Fibroblast of gingiva (primary cell): ENCODE measurements at regions not wholly inside any gene's neighbourhood (a gene's known extent, or its start where the extent isn't known, plus 50 kb on each side); places are given as distances from the start of the nearest gene placed in this dataset.
"Not testable (repeated sequence)": the region's sequence is repeated elsewhere in the genome, so short reads cannot be mapped to it uniquely, and the experiment has no call there.

ENCODE experiments used
- DNase-seq: peaks from one replicate; pipeline ENCODE4 v3.0.0-alpha.2; 2011; ENCODE audit warnings: low read depth

DNA sequence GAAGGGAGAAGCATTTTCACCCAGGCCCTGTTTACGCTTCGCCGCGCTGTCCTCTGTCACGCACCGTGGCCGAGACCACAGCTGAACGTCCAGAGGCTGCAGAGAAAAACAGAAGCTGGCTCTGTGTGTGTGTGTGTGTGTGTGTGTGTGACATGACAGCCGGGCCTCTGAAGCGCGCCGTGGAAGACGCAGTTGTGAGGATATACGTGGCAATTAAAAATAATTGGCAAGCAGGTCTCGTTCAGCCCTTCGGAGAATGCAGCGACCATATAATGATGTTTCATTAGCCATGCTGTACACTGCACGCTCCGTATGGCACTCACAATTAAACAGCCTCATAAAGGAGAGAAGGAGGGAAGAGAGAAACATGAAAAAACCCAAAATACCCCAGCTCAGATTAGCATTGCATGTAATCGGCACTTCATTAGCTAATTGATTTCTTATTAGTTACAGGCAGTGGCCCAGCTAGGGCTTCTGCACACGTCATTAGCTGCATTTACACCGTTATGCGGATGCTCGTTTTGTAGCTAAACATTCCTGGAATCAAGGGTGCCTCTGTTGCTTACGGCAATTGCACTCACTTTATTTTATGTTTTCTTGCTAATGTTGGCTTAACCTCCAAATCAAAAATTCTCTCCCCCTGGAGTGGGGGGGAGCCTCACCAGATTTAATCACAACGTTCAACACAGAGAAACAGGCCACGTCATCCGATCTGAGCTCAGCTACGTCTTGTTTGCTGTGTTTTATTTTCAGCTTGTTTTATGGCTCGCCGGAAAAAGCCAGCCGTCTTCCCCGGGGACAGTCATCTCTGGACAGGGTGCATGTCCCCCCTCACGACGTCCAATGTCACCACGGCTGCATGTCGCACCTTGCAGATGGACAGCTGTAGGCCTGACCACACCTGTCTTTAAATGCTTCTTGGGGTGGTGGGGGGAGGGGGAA is 74.6 kb upstream of the SHOX start:
- DNase-seq = no peak

DNA sequence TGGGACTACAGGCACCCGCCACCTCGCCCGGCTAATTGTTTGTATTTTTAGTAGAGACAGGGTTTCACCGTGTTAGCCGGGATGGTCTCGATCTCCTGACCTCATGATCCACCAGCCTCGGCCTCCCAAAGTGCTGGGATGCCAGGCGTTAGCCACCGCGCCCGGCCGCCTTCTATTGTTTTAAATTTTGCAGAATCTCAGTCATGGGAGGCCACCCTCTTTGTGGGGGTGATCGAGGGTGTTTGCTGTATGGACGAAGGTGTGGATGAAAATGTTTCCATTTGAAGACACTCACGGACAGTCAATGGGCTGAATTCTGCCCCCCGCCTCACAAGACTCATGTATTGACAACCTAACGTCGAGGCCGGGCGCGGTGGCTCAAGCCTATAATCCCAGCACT is 73.0 kb upstream of the SHOX start:
- DNase-seq = not testable (repeated sequence)

DNA sequence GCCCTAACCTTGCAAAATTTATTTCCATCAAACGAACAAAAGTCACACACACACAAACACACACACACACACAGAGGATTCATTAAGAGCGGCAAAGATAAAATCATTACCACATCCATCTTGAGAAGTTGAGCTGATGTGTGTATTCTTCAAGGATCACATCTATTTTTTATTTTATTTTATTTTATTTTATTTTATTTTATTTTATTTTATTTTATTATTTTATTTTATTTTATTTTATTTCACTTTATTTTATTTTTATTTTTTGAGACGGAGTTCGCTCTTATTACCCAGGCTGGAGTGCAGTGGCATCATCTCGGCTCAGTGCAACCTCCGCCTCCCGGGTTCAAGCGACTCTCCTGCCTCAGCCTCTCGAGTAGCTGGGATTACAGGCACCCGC is 71.3 kb upstream of the SHOX start:
- DNase-seq = not testable (repeated sequence)

DNA sequence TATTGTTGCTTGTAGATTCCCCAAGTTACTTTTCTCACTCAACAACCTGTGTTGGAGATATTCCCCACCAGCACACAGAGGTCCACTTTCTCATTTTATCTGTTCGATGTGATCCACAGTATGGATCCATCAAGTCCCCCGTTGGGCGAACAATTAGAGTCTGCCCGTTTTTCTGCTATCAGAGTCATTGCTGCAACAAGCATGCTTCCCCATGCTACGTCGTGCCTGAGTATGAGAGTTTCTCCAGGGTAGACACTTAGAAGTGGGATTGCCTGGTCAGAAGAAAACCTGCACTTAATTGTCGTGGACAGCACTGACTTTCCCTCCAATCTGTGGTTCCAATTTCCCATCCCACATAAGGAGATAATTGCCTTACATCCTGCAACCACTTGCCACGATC is 62.7 kb upstream of the SHOX start:
- no peak for DNase-seq

DNA sequence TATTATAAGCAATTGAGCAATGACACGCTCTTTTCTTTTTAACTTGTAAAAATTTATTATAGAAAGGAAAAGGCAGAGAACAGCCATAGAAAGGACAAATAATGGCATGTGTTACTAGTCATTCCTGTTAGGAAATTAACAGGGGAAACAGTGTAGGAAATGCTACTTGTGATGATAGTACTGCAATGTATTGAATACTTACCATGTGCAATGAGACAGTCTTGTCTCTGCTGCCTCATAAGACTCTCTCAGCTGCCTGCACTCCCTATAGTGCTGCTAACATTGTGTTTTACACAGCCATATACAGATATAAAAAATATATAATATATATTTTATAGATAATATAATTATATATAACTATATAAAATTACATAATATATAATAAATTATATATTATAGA is 62.3 kb upstream of the SHOX start:
- no peak for DNase-seq

DNA sequence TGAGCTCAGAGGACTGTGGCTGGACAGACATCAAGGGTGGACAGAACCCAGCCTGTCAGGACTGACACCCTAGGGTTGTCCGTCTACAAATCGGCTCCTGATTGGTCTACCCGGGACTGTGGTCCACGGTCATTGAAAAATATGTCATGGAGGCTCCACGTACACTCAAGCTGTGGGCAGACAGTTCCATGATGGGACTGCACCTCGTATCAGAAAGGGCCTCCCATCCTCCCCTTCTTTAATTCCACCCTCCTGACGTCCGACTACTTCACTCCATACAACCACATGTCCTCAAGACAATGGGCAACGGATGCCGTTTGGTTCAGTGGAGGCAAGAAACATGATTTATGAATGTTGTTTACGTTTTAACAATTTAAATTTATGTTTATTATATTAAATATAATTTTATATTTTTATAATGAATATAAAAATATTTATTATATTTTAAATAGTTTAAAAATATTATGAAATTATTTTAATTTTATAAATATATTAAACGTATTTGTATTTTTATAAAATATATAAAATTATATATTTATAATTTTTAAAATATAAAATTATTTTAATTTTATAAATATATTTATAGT is 58.0 kb upstream of the SHOX start:
- no peak for DNase-seq

DNA sequence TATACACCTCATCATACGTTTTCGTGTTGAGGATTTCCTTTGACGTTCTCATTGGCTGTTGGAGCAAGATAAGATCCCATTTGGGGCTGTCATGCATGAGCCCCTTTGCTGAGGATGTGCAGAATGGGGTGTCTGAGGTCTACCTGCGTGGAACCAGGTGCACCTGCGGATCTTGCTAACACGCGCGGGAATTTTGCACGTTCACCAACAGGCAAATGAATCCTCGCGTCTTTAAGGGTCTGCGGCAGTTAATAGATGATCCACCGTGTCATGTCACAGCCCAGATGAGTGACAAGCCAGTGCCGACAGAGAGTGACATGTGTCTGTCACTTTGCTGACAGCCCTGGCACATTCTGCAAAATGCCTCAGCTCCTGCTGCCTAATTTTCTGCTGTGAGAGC is 56.3 kb upstream of the SHOX start:
- no peak for DNase-seq

DNA sequence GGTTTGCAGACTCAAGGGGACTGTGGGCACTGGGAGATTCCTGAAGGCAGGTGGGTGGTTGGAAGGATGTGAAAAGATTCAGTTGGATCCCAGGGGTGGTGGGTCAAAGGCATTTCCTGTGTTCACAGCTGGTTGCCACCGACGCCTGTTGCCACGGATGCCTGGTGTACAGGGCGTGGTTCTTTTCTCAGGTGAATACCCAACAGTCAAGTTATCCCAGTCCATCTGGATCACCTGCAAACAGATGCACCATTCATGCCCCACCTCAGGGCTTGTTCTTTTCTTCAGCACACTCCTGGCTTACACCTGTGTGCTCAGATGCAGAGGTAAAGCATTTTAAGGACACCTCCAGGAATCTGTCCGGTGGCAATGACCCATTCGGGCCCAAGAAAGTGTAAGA is 55.8 kb upstream of the SHOX start:
- DNase-seq = no peak

DNA sequence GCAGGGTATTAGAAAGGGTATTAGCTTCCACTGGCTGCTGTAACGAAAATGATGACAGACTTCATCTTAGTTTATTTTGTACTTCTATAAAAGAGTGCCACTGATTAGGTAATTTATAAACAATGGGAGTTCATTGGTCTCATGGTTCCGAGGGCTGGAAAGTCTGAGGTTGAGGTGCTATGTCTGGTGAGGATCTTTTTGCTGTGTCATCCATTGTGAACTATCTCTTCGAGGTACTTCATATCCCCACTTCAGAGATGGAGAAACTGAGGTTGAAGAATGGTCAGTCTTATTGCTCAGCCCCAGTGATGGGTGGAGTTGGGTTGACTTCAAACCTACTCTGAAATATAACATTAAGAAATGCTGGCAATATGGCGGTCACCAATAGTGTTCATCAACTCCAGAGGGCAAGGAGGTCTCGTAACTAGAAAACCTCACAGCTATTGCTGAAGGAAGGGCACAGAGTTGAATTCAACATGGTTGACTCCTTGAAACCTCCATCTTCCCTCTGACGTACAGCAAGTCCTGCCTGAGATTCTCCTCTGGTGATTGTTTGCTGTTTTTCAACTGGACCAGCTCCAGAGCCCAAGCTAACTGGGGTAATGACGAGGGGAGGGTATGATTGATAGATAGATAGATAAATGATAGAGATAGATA is 53.6 kb upstream of the SHOX start:
- DNase-seq = no peak

DNA sequence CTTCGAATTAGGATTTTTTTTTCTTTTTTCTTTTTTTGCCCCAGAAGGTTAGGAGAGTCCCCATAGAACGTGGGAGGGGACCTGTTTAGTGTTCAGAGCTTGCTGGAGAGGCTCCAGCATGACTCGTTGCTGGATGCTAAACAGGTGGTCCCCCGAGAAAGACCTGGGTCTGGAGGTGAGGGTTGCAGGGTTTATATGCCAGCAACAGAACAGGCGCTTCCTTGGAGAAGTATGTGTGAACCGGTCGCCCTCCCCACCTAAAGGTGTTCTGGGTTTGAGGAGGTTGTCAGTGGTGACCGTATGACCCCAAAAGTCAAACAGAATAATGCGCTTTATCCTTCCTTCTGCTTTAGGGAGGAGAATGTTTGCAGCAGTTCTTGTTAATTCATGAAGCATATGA is 52.1 kb upstream of the SHOX start:
- DNase-seq = no peak

DNA sequence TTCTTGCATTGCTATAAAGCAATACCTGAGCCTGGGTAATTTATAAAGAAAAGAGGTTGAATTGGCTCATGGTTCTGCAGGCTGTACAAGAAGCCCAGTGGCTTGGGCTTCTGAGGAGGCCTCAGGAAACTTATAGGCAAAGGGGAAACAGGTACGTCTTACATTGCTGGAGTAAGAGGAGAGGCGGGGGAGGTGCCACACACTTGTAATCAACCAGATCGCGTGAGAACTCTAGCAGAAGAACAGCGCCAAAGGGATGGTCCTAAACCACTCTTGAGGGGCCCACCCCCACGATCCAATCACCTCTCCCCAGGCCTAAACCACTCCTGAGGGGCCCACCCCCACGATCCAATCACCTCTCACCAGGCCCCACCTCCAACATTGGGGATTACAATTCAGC is 50.6 kb upstream of the SHOX start:
- no peak for DNase-seq
